Keratinocyte (primary cell): ENCODE measurements at regions not wholly inside any gene's neighbourhood (a gene's known extent, or its start where the extent isn't known, plus 50 kb on each side); places are given as distances from the start of the nearest gene placed in this dataset.

ENCODE experiments used
- DNase-seq: peaks from one replicate; pipeline ENCODE4 v3.0.0-alpha.2; 2011; ENCODE audit warnings: low read depth, missing footprints, low spot score
- FAIRE-seq: peaks from 2 replicates; lab custom pipeline; 2011; peaks lifted over from hg19 to GRCh38; lab: Jason Lieb, UNC
- H2AFZ ChIP-seq: 2 replicates; pipeline ENCODE4 v1.6.0; 2012; ENCODE audit warnings: low read length, control low read depth, inconsistent platforms; ENCODE audit not compliant: control insufficient read depth
- H3K27ac ChIP-seq: 2 replicates; pipeline ENCODE4 v1.5.1; 2011; ENCODE audit warnings: low read length; ENCODE audit not compliant: control insufficient read depth, insufficient read depth
- H3K27me3 ChIP-seq: 3 replicates; pipeline ENCODE4 v1.6.0; 2011; ENCODE audit warnings: low read length; ENCODE audit not compliant: control insufficient read depth, insufficient read depth; ENCODE audit errors: extremely low read depth
- H3K36me3 ChIP-seq, 2 experiments: 2 replicates in 1 of 2; 3 replicates in 1 of 2; pipeline ENCODE4 v1.5.1; 2011; ENCODE audit warnings: low read length in 2 of 2, mild to moderate bottlenecking in 1 of 2; ENCODE audit not compliant: control insufficient read depth in 2 of 2, insufficient read depth in 2 of 2; ENCODE audit errors: extremely low read depth in 1 of 2
- H3K4me1 ChIP-seq: 3 replicates; pipeline ENCODE4 v1.5.1; 2011; ENCODE audit warnings: low read length; ENCODE audit not compliant: control insufficient read depth, insufficient read depth; ENCODE audit errors: extremely low read depth
- H3K4me2 ChIP-seq: 3 replicates; pipeline ENCODE4 v1.6.0; 2011; ENCODE audit warnings: low read depth, low read length; ENCODE audit not compliant: control insufficient read depth, insufficient read depth; ENCODE audit errors: extremely low read depth
- H3K4me3 ChIP-seq, 3 experiments: fragments of 200-600 bp in 1 of 3; sonication (generic) in 1 of 3; 2 replicates in 2 of 3; 3 replicates in 1 of 3; pipeline ENCODE4 v1.5.1; 2011 to 2016; ENCODE audit warnings: low read length in 3 of 3, mild to moderate bottlenecking in 3 of 3, control low read depth in 2 of 3, inconsistent platforms in 1 of 3, low read depth in 1 of 3, mixed read lengths in 1 of 3, mixed run types in 1 of 3, moderate library complexity in 1 of 3; ENCODE audit not compliant: control insufficient read depth in 2 of 3, insufficient read depth in 2 of 3; ENCODE audit errors: extremely low read depth in 1 of 3
- H3K79me2 ChIP-seq: 2 replicates; pipeline ENCODE4 v1.6.0; 2012; ENCODE audit warnings: low read length; ENCODE audit not compliant: control insufficient read depth, insufficient read depth
- H3K9ac ChIP-seq: 3 replicates; pipeline ENCODE4 v1.6.0; 2011; ENCODE audit warnings: low read length; ENCODE audit not compliant: control insufficient read depth, insufficient read depth; ENCODE audit errors: extremely low read depth
- H3K9me1 ChIP-seq: 3 replicates; pipeline ENCODE4 v1.6.0; 2011; ENCODE audit warnings: low read length; ENCODE audit not compliant: control insufficient read depth, insufficient read depth; ENCODE audit errors: extremely low read depth
- H3K9me3 ChIP-seq: 2 replicates; pipeline ENCODE4 v1.5.1; 2012; ENCODE audit warnings: low read depth, low read length; ENCODE audit not compliant: control insufficient read depth
- H4K20me1 ChIP-seq: 3 replicates; pipeline ENCODE4 v1.6.0; 2011; ENCODE audit warnings: low read length; ENCODE audit not compliant: control insufficient read depth, insufficient read depth; ENCODE audit errors: extremely low read depth
- EZH2 ChIP-seq: IDR thresholded peaks from one replicate; pipeline ENCODE4 v1.6.1; 2012; ENCODE audit warnings: inconsistent platforms, mild to moderate bottlenecking, low read length, moderate library complexity
- dilution Hi-C: fragments of 300-500 bp; cut with MboI; formaldehyde crosslinking; loops from one replicate; pipeline ENCODE4 v1.7.0; 2020; ENCODE audit warnings: low sequenced_read_pairs; ENCODE audit not compliant: extremely low pct_ligation_motif_present
- TF ChIP-seq, protein P1 (sequence below), 3 experiments: IDR thresholded peaks in 1 of 3; conservative IDR thresholded peaks in 1 of 3; optimal IDR thresholded peaks in 1 of 3; 2 replicates in 2 of 3; 3 replicates in 1 of 3; pipeline versions ENCODE3 to v1.5.1; 2011; ENCODE audit warnings: low read length in 3 of 3, mild to moderate bottlenecking in 3 of 3, moderate library complexity in 2 of 3, control low read depth in 1 of 3, inconsistent platforms in 1 of 3; ENCODE audit not compliant: insufficient read depth in 2 of 3; ENCODE audit errors: extremely low read depth in 1 of 3

GRCh38 chr1:5793516-5793915 is 198.7 kb downstream of the NPHP4 start:
- Histone ChIP-seq H3K27me3 (no peaks in the 10 kb centered on the region), H3K4me2 (no peak overlapping the region), H3K9ac (no peak overlapping the region), H3K27ac (no peak overlapping the region), H4K20me1 (no peaks in the 10 kb centered on the region), H3K36me3 (no peaks in the 10 kb centered on the region), H3K4me3 (no peak overlapping the region), H3K9me1 (no peaks in the 10 kb centered on the region), H3K4me1 (no peaks in the 10 kb centered on the region), H3K79me2 (no peaks in the 10 kb centered on the region), H2AFZ (no peak overlapping the region), H3K9me3 (peaks cover 4% of the 10 kb centered on the region)
- dilution Hi-C loops, result no loop called here
- TF ChIP-seq EZH2, result no peak
- TF ChIP-seq, protein P1, sequence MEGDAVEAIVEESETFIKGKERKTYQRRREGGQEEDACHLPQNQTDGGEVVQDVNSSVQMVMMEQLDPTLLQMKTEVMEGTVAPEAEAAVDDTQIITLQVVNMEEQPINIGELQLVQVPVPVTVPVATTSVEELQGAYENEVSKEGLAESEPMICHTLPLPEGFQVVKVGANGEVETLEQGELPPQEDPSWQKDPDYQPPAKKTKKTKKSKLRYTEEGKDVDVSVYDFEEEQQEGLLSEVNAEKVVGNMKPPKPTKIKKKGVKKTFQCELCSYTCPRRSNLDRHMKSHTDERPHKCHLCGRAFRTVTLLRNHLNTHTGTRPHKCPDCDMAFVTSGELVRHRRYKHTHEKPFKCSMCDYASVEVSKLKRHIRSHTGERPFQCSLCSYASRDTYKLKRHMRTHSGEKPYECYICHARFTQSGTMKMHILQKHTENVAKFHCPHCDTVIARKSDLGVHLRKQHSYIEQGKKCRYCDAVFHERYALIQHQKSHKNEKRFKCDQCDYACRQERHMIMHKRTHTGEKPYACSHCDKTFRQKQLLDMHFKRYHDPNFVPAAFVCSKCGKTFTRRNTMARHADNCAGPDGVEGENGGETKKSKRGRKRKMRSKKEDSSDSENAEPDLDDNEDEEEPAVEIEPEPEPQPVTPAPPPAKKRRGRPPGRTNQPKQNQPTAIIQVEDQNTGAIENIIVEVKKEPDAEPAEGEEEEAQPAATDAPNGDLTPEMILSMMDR (optimal IDR thresholded peaks at IDR 0.05 in 1 of 3, IDR thresholded peaks at IDR 0.05 in 1 of 3, conservative IDR thresholded peaks at IDR 0.05 in 1 of 3; ENCODE audit: extremely low read depth in 1 of 3, insufficient read depth in 2 of 3, low read length in 3 of 3), result no peak
- FAIRE-seq (no peak), DNase-seq (no peak)

GRCh38 chr1:5781079-5781478 is 211.1 kb downstream of the NPHP4 start:
- no peak overlapping the region for H3K4me2 ChIP-seq
- H3K9me3 ChIP-seq, result no peaks in the 10 kb centered on the region
- dilution Hi-C loops, result no loop called here
- H3K27ac ChIP-seq, result no peak overlapping the region
- H3K4me1 ChIP-seq, result no peaks in the 10 kb centered on the region
- no peaks in the 10 kb centered on the region for H3K27me3 ChIP-seq
- no peak for DNase-seq
- no peaks in the 10 kb centered on the region for H3K9me1 ChIP-seq
- H3K9ac ChIP-seq, result no peak overlapping the region
- FAIRE-seq, result no peak
- no peak overlapping the region for H3K4me3 ChIP-seq
- TF ChIP-seq, protein P1 (optimal IDR thresholded peaks at IDR 0.05 in 1 of 3, IDR thresholded peaks at IDR 0.05 in 1 of 3, conservative IDR thresholded peaks at IDR 0.05 in 1 of 3; ENCODE audit: extremely low read depth in 1 of 3, insufficient read depth in 2 of 3, low read length in 3 of 3), result no peak
- no peak for TF ChIP-seq EZH2
- H2AFZ ChIP-seq, result no peak overlapping the region
- no peaks in the 10 kb centered on the region for H4K20me1 ChIP-seq
- no peaks in the 10 kb centered on the region for H3K79me2 ChIP-seq
- no peaks in the 10 kb centered on the region for H3K36me3 ChIP-seq
